ENCODE measurements at regions not wholly inside any gene's neighbourhood (a gene's known extent, or its start where the extent isn't known, plus 50 kb on each side); places are given as distances from the start of the nearest gene placed in this dataset.

GRCh38 chr1:221072214-221072613, 193.0 kb downstream of the HLX start:
- no peak for DNase-seq

DNA sequence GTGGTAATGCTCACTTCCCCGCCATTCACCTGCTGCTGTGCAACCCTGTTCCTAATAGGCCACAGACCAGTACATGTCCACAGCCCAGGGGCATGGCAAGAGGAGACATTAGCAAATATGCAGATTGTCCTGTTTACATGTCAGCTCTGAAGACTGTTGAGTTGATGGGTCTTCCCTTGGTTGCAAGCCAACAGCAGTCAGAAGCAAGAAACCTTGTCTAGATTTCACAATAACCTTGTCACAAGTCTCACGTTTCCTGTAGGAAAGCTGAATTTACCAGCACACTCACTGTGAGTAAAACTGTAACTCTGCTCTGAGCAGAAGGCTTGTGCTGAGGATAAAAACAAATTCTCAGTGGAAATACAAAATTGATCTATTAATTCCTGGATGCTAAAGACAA, 195.1 kb downstream of the HLX start:
- DNase-seq = no peak

DNA sequence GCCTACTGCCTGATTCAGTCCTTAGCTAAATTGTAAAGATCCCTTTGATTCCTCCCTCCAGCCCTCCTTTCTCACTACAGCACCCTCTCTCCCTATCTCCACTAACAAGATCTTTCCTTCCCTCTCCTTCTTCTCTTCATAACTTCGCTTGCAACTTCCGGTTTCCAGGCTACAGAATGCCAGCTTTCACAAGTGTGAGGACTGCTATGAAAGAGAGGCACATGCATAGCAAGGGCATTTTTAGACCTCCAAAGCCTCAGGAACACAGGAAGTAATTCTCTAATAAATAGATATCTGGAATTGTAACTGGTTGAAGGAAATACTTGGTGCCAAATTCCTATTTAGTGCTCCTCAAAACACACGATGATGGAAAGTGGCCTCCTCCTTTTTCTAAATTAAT, 196.7 kb downstream of the HLX start:
- DNase-seq = no peak

DNA sequence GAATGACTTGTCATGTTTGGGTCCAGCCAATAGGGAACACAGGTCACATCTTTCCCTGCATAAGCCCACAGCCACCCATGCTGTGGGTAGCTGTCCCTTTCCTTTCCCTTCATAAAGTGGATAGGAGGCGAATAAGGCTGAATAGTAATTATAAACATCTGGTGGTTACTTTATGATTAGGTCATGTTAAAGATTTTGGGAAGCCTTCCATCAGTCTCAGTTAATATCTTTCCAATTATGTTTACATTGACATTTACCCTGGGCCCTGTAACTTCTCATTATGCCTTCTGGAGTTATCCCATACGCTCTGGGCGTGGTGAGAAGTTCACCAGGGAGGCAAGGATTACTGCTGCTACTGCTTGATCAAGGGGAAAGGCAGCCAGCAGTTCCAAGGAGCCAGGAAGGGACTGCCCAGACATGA, 197.2 kb downstream of the HLX start:
- no peak for DNase-seq

DNA sequence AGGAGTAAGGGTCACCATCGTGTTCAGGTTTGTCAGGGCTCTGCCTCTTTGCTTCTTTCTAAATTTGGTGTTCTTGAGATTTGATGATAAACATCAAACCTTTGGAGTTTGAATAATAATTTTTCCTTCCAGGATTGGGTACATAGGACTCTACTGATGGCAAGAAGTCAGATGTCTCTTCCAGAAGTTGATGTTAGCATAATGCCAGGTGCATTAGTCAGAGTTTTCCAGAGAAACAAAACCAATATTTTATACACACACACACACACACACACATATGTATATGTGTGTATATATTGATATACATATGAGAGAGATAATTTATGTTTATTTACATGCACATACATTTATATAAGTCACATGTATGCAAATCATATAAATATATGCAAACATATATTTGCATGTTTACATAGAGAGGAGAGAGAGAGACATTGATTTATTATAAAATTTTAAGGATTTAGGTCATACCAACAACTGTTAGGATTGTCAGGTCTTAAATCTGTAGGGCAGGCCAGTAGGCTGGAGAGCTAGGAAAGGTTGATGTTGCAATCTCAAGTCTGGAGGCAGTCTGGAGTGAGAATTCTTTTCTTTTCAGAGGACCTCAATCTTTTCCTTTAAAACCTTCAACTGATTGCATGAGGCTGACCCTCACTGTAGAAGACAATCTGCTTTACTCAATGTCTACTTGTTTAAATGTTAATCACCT, 199.2 kb downstream of the HLX start:
- no peak for DNase-seq

DNA sequence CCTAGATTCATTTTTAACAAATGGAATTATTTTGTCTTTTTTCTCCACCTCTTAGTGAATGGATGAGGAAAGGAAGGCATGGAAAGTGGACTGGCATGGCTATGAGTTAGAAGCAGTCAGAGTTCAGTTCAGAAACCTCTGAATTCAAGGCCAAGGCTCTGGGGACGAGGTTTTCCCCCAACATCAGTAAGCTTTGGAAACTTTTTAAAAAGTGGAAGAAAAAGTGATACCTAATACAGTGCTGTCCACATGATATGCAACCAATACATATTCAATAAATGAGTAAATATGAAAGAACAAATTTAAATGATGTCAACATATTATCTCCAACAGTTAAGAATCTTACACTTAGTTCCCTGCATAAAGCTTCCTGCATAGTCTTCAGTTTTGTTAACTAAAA, 204.7 kb downstream of the HLX start:
- DNase-seq = no peak

- no peak for DNase-seq
Observed at GRCh38 chr1:221084681-221085080, 205.4 kb downstream of the HLX start.

DNA sequence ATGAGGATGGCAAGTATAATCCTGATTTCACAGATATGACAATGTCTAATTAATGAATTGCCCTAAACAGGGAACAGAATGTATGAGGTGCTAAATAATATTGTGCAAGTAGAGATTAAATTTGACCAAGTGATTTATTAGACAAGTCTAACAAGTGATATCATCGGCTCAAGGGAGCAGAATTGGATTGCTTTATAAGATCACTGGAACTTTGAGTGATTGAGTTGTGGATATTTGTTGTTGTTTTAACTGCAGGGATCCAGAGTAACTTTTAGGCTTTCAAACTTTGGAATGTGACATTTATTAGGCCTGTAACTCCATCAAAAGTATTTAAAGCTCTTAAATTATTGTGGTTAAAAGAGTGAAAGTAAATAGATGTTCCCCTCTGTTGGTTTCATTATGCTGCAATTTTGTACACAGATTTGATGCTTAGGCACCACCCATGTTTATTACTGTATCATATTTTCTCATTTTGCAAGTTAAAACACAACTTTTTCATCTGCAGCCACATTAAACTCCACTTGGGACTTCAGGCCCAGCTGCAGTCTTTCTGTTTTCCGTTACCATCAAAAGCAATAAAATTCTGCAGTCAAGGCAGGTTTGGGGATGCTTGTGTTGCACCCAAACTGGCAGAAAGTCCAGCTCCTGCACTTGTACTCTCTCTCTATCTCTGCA, 206.6 kb downstream of the HLX start:
- DNase-seq = no peak

DNA sequence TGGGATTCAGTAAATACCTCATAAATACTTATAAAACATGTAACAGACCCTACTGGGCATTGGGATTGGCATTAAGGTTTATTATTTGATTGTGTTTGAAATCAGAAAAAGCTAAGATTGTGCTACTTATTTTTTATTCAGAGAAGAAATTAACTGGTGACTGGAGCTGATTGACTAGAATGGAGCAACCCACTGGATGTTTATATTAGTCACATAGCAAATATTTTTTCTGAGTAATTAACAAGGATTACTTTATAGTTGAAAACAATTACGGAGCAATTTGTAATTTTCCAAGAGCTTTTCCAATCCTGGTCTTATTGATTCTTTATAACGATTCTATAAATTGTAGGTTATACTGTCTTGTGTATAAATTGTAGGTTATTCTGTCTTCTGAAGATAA, 208.7 kb downstream of the HLX start:
- DNase-seq = no peak

GRCh38 chr1:221089273-221089672, 210.0 kb downstream of the HLX start:
- no peak for DNase-seq

DNA sequence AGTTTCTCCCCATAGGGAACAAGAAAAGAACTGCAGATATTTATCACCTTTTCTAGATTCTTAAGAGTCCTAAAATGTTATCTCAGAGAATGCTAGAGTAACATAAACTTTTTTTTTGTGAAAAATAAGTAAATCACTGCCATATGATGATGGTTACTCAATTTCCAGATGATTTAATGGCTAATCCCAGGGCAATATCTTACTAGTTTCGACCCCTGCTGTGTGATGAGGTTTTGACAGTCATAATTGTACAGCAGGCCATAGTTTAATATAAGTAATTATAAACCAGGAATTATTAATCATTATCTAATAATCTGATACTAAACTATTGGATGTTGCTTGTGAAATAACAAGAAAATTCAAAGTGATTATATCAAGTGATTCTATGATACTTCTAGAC, 210.6 kb downstream of the HLX start:
- no peak for DNase-seq

DNA sequence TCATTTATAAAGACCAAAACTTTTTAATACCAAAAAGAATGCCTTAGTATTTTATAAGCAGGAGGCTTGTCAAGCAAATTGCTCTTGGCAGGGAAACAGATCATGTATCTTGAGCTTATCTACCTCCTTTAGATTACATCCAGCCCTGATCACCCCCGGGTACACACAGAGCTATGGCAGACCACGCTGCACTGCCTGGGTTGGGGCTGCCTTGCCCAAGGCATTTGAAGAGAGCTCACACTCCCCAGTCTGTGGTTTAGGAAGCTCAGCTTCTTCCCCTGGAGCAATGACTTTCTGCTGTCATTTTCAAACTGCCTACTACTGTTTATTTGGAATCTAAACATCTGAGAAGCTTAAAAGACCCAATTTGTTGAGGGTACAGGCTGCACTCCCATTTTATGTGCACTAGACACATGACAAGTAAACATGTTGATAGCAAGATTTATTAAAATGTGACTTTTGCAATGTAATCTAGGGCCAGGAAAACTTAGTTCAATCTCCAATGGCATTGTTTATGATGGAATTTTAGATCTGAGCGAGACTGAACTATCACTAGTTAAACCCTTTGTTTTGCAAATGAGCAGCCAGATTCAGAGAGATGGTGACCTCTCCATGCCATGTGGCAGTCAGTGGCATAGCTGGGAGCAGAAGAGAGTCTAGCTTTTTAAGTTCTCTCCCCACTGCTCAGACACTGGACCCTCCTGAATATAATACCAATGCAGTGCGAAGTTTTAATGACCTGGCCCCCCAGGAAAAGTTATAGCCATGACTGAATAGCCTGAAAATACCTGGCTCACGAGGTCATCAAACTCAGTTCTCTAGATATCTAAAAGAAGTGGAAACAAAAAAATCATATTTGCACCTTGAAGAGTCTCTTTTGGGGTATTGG, 214.9 kb downstream of the HLX start:
- DNase-seq = no peak

DNA sequence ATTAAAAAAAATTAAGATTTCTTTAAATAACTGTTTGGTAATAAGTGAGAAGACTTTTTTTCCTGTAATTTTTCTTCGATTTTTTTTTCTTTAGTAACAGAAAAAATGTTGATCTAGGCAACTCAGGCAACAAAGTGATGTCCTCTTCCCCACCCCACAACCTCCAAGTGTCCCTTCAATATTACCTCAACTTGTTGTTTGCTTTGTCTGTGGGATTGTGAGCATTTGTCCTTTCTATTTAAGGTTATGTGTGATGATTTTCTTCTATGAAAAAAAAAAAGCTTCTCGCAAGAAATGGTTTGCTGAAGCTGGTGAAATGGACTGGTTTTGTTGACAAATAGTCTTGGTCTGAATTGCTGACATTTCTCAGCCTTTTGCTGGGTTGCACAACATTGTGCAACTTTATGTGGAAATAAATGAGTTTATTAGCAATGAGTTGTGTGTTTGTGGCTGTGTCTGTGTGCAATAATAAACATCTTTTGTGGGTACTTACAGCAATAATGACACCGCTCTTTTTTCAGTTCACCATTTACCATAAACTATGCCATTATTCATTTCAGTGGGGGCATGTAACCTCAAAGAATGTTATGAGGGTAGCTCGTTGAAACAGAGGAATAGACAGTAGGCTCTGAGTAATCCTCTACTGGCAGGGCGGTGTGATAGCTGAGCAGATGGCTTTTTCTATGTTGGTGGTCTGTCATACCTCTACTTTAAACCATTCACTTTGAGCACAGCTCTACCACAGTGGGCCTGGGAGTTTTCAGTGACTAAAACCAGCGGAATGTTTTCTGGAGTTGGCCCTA, 218.4 kb downstream of the HLX start:
- DNase-seq = no peak

DNA sequence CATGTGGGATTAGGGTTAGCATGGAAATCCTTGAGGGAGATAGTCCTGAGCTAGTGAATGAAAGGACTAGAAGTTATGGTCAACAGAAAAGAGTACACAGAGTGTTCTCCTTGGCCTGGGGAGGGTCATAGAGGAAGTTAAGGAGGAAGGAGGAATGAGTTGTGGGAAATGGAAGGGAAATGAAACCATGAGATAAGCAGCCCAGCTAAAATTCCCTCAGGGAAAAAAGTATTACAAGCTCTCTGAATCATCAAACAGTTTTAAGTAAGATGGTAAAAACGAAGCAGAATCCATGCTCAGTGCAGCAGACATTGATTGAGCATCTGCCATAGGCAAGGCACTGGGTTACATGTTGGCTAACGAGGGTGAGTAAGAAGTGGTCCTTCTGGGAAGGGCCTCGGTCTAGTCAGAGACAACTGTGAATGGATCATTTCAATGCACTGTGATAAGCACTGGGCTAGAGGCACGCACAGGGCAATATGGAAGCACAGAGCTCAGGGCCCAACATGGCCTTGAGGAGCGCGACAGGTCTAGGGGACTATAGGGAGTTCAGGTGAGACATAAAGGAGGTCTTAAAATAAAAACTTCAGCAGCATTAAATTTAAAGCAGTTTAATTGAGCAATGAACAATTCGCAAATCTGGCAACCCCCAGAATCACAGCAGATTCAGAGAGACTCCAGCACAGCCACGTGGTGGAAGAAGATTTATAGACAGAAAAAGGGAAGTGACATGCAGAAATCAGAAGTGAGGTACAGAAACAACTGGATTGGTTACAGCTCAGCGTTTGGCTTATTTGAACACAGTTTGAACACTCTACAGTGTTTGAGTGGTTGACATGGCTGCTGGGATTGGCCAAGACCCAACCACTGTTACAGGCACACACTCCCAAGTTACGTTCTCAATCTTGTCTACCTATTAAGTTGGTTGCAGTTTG, 219.5 kb downstream of the HLX start:
- no peak for DNase-seq

DNA sequence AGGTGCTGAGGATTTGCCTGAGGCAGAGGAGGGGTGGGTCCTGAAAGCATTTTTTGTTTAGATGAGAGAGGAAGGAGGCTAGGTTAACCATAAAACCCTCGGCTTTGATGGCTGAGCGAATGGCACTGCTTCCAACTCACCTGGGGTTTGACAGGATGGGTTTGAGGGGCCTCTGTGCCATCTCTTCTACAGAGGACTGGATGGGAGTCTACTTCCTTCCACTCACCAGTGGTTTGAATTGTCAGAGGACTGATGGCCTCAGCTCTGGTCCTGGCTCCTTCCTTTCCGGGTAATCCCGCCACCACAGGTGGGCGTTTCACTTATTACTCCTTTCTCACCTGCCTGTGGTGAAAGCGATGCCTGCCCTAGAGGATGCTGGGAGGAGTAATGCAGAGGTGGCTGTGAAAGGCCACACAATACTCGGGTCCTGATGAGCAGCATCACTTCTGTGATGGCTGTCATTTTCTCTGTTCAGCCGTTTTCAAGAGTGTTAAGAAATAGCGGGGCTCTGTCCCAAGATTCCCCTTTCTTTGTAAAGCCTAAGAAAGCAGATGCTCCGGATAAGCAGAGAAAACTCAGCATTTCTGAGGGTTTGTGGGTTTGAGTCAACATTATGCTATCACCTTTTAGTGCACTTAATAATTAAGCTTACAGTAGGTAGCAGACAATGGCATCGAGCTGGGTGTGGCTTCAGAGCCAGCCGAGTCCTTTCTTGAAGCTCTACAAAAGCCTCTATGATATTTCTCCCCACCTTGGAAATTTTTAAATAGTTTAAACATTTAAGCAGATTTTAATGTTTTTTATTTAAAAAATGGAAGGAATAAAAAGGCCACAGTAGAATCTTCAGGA, 220.7 kb downstream of the HLX start:
- no peak for DNase-seq

GRCh38 chr1:221100611-221101010, 221.4 kb downstream of the HLX start:
- no peak for DNase-seq

DNA sequence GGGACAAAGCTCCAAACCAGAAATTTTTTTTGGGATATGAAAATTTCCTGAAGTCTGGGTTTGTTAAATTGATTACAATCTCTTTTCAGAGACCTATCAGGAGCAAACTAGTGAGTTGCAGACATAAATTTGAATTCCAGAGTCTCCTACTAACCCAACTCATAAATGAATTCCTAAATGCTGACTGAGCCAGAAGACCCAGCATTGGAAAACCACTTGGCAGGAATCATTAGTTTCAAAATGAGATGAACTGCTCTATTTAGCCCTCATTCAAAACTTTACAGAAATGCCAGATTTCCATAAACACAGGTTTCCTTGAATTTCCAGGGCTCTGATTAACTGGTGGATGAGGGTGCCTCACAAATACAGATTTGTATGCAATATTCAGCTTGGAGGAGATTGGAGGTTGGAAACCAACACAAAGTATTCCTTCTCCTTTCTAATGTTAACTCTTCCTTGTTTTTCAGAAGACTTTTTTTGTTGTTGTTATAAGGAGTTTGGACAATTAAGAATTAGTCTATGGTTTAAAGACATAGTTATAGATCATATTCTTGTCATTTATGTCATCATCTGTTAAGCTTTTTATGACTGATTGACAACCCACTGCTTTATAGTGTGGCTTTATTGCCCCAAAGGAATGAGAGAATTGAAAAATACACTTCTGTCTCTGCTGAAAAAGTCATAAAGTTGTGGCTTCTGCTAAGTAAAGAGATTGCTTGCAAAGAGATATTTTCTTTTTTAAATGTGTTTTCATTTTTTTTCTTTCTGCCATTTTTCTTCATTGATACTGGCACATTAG, 222.8 kb downstream of the HLX start:
- no peak for DNase-seq

GRCh38 chr1:221104596-221104995, 225.4 kb downstream of the HLX start:
- no peak for DNase-seq

DNA sequence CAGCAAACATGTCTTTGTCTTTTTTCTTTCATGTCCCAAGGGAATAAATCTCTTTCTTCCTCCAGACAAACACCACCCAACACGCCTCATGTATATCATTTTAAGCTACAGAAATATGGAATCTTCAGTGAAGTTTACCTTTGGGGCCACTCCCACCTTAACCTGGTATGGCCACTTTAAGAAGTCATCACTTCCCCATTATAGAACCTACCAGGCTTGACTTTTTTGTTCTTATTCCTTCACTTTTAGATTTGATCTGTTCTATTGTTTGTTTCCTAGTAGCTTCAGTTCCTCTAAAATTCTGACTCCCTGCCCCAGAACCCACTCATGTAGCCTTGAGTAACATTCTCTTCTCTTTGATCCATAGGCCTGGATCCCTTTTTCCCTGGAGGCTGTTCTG, 226.3 kb downstream of the HLX start:
- no peak for DNase-seq

GRCh38 chr1:221106616-221107015, 227.4 kb downstream of the HLX start:
- no peak for DNase-seq
